Endodermal cell (in vitro differentiated cells): ENCODE measurements at regions not wholly inside any gene's neighbourhood (a gene's known extent, or its start where the extent isn't known, plus 50 kb on each side); places are given as distances from the start of the nearest gene placed in this dataset.

Experiments used
- DNase-seq: peaks from one replicate; pipeline ENCODE4 v3.0.0-alpha.2; 2017
- H3K27ac ChIP-seq: 2 replicates; pipeline ENCODE4 v1.5.1; 2013; ENCODE audit warnings: mild to moderate bottlenecking, low read depth, low read length, moderate library complexity
- H3K27me3 ChIP-seq: 2 replicates; pipeline ENCODE4 v1.6.1; 2013; ENCODE audit warnings: mild to moderate bottlenecking, low read length, moderate library complexity; ENCODE audit not compliant: insufficient read depth, control insufficient read depth, poor library complexity, severe bottlenecking
- H3K36me3 ChIP-seq: 2 replicates; pipeline ENCODE4 v1.7.0; 2013; ENCODE audit warnings: mild to moderate bottlenecking, low read length, moderate library complexity; ENCODE audit not compliant: control insufficient read depth, insufficient read depth
- H3K4me1 ChIP-seq: one replicate; pipeline ENCODE4 v1.7.0; 2013; ENCODE audit warnings: low read length; ENCODE audit not compliant: control insufficient read depth, insufficient read depth
- H3K4me3 ChIP-seq: 2 replicates; pipeline ENCODE4 v1.5.1; 2013; ENCODE audit warnings: mild to moderate bottlenecking, low read length, moderate library complexity
- H3K9ac ChIP-seq: 2 replicates; pipeline ENCODE4 v1.6.1; 2013; ENCODE audit warnings: mild to moderate bottlenecking, low read length, moderate library complexity; ENCODE audit not compliant: poor library complexity, severe bottlenecking; ENCODE audit errors: extremely low read depth
- H3K9me3 ChIP-seq: 2 replicates; pipeline ENCODE4 v1.6.1; 2013; ENCODE audit warnings: mild to moderate bottlenecking, low read length, moderate library complexity; ENCODE audit not compliant: control insufficient read depth
- H3K27ac Mint-ChIP-seq: 2 replicates; pipeline ENCODE4 v1.8.0; 2020; ENCODE audit warnings: mixed read lengths
- H3K27me3 Mint-ChIP-seq: 2 replicates; pipeline ENCODE4 v1.8.0; 2021; ENCODE audit warnings: mild to moderate bottlenecking, mixed read lengths; ENCODE audit not compliant: insufficient read depth
- H3K36me3 Mint-ChIP-seq: 2 replicates; pipeline ENCODE4 v1.8.0; 2020; ENCODE audit warnings: low read depth, mixed read lengths
- H3K4me1 Mint-ChIP-seq: 2 replicates; pipeline ENCODE4 v1.8.0; 2020; ENCODE audit warnings: mixed read lengths
- H3K4me3 Mint-ChIP-seq: 2 replicates; pipeline ENCODE4 v1.8.0; 2020; ENCODE audit warnings: mild to moderate bottlenecking, moderate library complexity, mixed read lengths
- H3K9me3 Mint-ChIP-seq: 2 replicates; pipeline ENCODE4 v1.8.0; 2020; ENCODE audit warnings: mild to moderate bottlenecking, mixed read lengths
- WGBS, 2 experiments: methylation state at CpG; one replicate each; pipeline versions ENCODE4 v1.1.5 to v1.1.7; 2013; ENCODE audit warnings: missing lambda C conversion rate in 2 of 2, mixed read lengths in 1 of 2; ENCODE audit not compliant: insufficient coverage in 1 of 2, insufficient read length in 1 of 2; 5-methylcytosine and 5-hydroxymethylcytosine counted together
- TF ChIP-seq, protein P1 (sequence below): fragments of 200-600 bp; sonication (generic); conservative IDR thresholded peaks from 2 replicates; pipeline ENCODE4 v1.5.0; 2021; ENCODE audit warnings: antibody characterized with exemption, mild to moderate bottlenecking

DNA sequence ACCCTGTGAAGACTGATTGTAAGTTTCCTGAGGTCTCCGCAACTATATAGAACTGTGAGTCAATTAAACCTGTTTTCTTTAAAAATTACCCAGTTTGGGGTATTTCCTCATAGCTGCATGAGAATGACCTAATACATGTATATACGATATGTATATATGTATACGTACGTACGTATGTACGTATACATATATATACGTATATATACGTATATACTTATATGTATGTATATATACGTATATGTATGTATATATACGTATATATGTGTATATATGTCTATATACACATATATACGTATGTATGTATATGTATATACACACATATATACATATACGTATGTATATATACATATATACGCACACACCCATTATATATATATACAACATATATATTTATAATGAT lies 1153.0 kb upstream of the CDH18 start:
- H3K4me3 Mint-ChIP-seq: no peak overlapping the region
- TF ChIP-seq, protein P1, sequence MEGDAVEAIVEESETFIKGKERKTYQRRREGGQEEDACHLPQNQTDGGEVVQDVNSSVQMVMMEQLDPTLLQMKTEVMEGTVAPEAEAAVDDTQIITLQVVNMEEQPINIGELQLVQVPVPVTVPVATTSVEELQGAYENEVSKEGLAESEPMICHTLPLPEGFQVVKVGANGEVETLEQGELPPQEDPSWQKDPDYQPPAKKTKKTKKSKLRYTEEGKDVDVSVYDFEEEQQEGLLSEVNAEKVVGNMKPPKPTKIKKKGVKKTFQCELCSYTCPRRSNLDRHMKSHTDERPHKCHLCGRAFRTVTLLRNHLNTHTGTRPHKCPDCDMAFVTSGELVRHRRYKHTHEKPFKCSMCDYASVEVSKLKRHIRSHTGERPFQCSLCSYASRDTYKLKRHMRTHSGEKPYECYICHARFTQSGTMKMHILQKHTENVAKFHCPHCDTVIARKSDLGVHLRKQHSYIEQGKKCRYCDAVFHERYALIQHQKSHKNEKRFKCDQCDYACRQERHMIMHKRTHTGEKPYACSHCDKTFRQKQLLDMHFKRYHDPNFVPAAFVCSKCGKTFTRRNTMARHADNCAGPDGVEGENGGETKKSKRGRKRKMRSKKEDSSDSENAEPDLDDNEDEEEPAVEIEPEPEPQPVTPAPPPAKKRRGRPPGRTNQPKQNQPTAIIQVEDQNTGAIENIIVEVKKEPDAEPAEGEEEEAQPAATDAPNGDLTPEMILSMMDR: no peak
- no peak overlapping the region for H3K9ac ChIP-seq
- H3K4me1 ChIP-seq: no peaks in the 10 kb centered on the region
- no peak overlapping the region for H3K4me3 ChIP-seq
- no peaks in the 10 kb centered on the region for H3K27me3 Mint-ChIP-seq
- H3K36me3 Mint-ChIP-seq: no peaks in the 10 kb centered on the region
- no peaks in the 10 kb centered on the region for H3K4me1 Mint-ChIP-seq
- H3K27me3 ChIP-seq: no peaks in the 10 kb centered on the region
- WGBS, 2 experiments: 90% methylated on average over 1 of the region's 13 CpGs; no CpG with 5 or more reads in 1 of the 2 experiments
- no peaks in the 10 kb centered on the region for H3K36me3 ChIP-seq
- no peak overlapping the region for H3K27ac ChIP-seq
- no peak for DNase-seq
- no peak overlapping the region for H3K27ac Mint-ChIP-seq
- H3K9me3 ChIP-seq: peaks cover 23% of the 10 kb centered on the region
- peaks cover 7% of the 10 kb centered on the region for H3K9me3 Mint-ChIP-seq

DNA sequence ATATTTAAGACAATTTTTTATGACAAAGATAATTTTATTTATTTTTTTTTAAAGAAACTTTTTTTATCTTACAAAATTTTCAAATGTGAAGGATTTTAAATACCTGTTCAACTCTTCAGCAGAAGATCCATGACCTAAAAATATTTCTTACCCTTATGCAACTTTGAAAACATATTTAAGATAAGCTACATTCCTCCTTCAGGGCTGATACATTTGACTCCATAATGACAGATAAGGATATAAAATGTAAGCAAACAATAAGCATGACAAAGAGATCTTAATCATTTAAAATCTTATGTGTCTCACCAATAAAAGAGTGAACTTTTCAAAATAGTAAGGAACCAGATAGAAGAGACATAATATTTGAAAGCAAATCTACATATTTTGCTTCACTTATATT lies 1138.2 kb upstream of the CDH18 start:
- H3K27ac ChIP-seq: no peak overlapping the region
- H3K9me3 Mint-ChIP-seq: peaks cover 9% of the 10 kb centered on the region
- TF ChIP-seq, protein P1: no peak
- no peak overlapping the region for H3K4me3 Mint-ChIP-seq
- no peaks in the 10 kb centered on the region for H3K27me3 Mint-ChIP-seq
- no peaks in the 10 kb centered on the region for H3K36me3 ChIP-seq
- H3K4me1 ChIP-seq: no peaks in the 10 kb centered on the region
- no peak for DNase-seq
- H3K4me3 ChIP-seq: no peak overlapping the region
- H3K27me3 ChIP-seq: no peaks in the 10 kb centered on the region
- H3K9ac ChIP-seq: no peak overlapping the region
- H3K27ac Mint-ChIP-seq: no peak overlapping the region
- peaks cover 53% of the 10 kb centered on the region for H3K9me3 ChIP-seq
- H3K36me3 Mint-ChIP-seq: peaks cover 6% of the 10 kb centered on the region
- H3K4me1 Mint-ChIP-seq: no peaks in the 10 kb centered on the region

DNA sequence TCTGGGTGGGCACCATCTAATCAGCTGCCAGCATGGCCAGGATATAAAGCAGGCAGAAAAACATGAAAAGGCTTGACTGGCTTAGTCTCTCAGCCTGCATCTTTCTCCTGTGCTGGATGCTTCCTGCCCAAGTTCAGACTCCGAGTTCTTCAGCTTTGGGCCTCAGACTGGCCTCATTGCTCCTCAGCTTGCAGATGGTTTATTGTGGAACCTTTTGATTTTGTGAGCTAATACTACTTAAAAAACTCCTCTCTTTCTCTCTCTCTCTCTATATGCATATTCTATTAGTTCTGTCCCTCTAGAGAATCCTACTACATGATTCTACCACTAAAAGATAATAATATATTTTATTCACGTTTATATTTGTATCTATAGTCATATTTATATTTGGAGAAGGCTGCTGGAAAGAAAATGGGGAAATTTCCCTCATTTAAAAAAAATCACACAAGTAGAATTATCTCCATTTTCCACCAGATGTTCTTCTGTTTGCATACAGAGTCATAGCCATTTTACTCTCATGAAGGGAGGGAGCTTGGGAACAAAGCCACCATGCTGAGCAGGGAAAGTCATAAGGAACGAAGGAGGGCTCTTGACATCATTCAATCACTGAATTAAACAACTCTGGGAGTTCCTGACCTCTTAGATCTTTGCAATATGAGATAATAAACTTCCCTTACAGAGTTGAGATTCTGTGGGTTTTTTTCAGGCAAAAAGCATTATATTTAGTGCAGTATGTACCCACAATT lies 1137.4 kb upstream of the CDH18 start:
- H3K4me3 ChIP-seq: no peak overlapping the region
- no peaks in the 10 kb centered on the region for H3K36me3 ChIP-seq
- peaks cover 47% of the 10 kb centered on the region for H3K9me3 ChIP-seq
- Mint-ChIP-seq H3K4me3 (no peak overlapping the region), H3K9me3 (peaks cover 9% of the 10 kb centered on the region), H3K4me1 (no peaks in the 10 kb centered on the region), H3K27me3 (no peaks in the 10 kb centered on the region), H3K36me3 (peaks cover 6% of the 10 kb centered on the region), H3K27ac (no peak overlapping the region)
- no peak overlapping the region for H3K9ac ChIP-seq
- H3K27me3 ChIP-seq: no peaks in the 10 kb centered on the region
- TF ChIP-seq, protein P1: no peak
- 83 to 100% methylated on average over 1 to 2 of the region's 3 CpGs for WGBS, 2 experiments
- no peaks in the 10 kb centered on the region for H3K4me1 ChIP-seq
- no peak overlapping the region for H3K27ac ChIP-seq
- DNase-seq: no peak
